GM12864 (cell line): ENCODE measurements at regions not wholly inside any gene's neighbourhood (a gene's known extent, or its start where the extent isn't known, plus 50 kb on each side); places are given as distances from the start of the nearest gene placed in this dataset.

Experiments
- DNase-seq: peaks from one replicate; pipeline ENCODE4 v3.0.0-alpha.2; 2011; ENCODE audit warnings: low read depth
- H3K4me3 ChIP-seq: 2 replicates; pipeline ENCODE4 v1.5.1; 2011; ENCODE audit warnings: mild to moderate bottlenecking, low read depth, low read length, control low read depth
- TF ChIP-seq, protein P1 (sequence below): IDR thresholded peaks from 2 replicates; pipeline ENCODE4 v1.5.1; 2011; ENCODE audit warnings: low read depth, mild to moderate bottlenecking, moderate library complexity, low read length, control low read depth, inconsistent platforms; ENCODE audit errors: missing control alignments

DNA sequence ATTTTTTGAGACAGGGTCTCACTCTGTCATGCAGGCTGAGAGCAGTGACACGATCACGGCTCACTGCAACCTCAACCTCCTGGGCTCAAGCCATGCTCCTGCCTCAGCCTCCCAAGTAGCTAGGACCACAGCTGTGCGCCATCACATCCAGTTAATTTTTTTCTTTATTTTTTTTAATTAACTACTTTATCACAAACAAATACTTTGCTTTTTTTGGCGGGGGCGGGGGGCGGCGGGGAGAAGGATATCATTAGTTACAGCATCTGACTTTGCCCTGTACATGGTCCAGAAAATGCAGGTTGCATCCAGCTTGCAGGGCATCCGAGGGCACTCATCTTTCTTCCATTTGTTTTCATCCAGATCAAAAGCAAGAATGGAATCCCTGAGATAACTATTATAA, 201.8 kb upstream of the IER5L start:
- TF ChIP-seq, protein P1, sequence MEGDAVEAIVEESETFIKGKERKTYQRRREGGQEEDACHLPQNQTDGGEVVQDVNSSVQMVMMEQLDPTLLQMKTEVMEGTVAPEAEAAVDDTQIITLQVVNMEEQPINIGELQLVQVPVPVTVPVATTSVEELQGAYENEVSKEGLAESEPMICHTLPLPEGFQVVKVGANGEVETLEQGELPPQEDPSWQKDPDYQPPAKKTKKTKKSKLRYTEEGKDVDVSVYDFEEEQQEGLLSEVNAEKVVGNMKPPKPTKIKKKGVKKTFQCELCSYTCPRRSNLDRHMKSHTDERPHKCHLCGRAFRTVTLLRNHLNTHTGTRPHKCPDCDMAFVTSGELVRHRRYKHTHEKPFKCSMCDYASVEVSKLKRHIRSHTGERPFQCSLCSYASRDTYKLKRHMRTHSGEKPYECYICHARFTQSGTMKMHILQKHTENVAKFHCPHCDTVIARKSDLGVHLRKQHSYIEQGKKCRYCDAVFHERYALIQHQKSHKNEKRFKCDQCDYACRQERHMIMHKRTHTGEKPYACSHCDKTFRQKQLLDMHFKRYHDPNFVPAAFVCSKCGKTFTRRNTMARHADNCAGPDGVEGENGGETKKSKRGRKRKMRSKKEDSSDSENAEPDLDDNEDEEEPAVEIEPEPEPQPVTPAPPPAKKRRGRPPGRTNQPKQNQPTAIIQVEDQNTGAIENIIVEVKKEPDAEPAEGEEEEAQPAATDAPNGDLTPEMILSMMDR = no peak
- no peak for DNase-seq
- no peak overlapping the region for H3K4me3 ChIP-seq

DNA sequence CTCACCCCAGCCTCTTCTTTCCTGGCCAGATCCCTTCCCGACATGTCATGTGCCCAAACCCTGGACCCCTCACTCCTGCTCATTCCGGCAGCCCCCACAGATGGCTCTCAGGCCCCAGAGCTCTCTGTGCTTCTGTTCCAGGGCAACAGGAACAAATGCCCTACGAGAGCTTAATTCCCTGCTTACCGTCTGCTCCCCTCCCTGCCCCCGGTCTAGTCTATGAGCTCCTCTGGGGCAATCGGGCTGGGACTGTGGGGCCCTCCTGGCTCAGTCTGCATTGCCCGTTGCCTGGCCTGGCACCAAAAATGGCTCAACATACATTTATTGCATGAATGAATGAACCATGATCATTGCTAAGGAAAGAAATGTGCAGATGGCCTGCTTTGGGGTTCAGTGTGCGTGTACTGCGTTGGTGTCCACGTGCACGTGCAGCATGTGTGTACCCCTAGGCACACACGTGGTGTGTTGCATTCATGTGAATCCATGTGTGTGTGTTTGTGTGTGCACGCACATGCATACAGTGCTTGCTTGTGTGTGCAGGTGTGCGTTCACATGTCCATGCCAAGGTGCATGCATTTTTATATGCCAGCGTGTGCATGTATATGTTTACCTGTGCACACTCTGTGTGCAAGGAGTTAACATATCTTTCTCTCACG, 201.2 kb upstream of the IER5L start:
- no peak overlapping the region for H3K4me3 ChIP-seq
- TF ChIP-seq, protein P1 = no peak
- DNase-seq = no peak

DNA sequence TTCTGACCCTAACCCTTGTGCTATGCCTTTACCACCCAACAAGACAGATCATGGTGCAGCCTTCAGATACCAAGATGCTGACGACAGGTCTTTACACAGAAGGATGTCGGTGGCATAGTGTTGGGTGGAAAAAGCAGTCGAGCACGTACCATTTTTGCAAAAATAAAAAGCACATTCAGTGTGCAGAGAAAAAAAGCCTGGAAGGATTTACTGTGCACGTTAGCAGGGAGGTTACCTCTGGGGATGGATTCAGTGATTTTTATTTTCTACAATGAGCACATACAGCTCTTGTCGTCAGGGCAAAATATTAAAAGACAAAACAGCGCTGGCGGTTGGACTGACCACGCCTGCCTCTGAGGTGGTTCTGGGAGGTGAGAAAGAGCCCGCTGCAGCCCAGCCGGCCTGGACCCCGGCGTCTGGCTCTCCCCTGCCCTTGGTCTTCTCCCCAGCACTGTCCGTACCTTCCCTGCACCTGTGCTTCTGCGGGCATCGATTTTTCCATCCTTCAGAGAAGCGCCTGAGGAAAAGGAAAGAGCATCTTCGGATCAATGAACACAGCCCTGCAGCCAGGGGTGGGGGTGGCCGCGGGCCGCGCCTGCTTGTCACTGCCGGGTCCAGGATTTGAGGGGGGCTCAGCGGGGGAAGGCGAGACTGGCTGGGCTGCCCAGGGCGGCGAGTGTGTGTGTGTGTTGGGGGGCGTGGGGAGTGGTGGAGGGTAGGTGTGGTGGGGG, 200.0 kb upstream of the IER5L start:
- TF ChIP-seq, protein P1 = no peak
- DNase-seq = no peak
- H3K4me3 ChIP-seq = no peak overlapping the region

DNA sequence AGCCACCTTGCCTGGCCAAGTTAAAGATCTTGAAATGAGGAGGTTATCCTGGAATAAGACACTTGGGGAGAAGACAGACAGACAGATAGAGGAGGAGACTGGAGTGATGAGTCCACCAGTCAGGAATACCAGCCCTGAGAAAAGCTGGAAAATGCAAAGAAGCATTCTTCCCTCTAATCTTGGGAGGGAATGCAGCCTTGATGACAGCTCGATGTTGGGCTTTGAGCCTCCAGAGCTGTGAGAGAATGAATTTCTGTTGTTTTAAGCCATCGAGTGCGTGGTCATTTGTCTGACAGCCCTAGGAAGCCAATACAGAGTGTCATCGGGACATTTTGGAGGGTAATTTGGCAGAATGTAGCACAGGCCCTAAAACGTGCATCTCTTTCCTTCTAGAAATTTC, 199.1 kb upstream of the IER5L start:
- H3K4me3 ChIP-seq = no peak overlapping the region
- TF ChIP-seq, protein P1 = no peak

DNA sequence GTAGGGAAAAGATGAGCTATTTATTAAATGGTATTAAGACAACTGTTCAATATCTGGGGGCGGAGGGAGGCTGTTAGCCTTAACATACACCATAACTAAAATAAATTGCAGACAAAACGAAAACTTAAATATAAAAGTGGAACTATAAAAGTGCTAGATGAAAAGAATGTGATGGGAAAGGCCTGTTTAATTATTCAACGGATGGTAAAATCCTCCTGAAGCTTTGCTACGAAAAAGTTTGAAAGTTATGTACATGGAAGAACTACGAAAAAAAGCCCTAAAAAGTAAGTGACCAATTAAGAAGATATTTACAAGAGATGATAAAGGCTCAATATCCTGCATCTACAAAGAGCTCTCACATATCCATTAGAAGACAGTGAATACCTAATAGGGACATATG, 197.8 kb upstream of the IER5L start:
- H3K4me3 ChIP-seq = no peak overlapping the region
- no peak for DNase-seq
- TF ChIP-seq, protein P1 = no peak

More for the DNA sequence above, 199.1 kb upstream of the IER5L start:
- DNase-seq = no peak

DNA sequence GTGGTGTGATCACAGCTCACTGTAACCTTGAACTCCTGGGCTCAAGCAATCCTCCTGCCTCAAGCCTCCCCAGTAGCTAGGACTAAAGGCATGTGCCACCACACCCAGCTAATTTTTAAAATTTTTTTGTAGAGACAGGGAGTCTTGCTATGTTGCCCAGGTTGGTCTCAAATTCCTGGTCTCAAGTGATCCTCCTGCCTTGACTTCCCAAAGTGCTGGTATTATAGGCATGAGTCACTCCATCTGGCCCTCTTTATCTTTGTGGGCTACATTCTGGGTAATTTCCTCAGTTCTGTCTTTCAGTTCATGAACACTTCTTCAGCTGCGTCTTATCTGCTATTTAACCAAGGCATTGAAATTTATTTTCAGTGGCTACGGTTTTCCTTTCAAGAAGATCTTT, 196.6 kb upstream of the IER5L start:
- no peak for DNase-seq
- TF ChIP-seq, protein P1 = no peak
- no peak overlapping the region for H3K4me3 ChIP-seq

DNA sequence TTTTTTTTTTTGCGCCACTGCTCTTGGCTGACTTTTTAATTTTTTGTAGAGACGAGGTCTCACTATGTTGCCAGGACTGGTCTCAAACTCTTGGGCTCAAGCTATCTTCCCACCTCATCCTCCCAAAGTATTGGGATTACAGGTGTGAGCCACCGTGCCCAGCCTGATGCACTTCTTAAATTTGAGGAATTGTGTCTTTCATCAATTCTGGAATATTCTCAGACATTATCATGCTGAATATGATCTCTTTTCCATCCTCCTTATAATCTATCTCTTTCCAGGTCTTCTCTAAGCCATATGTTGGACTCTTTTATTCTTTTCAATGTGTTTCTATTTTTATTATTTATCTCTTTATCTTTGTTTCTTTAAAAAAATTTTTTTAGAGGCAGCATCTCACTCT, 196.2 kb upstream of the IER5L start:
- TF ChIP-seq, protein P1 = no peak
- H3K4me3 ChIP-seq = no peak overlapping the region
- no peak for DNase-seq
